ENCODE measurements at regions not wholly inside any gene's neighbourhood (a gene's known extent, or its start where the extent isn't known, plus 50 kb on each side); places are given as distances from the start of the nearest gene placed in this dataset.

DNA sequence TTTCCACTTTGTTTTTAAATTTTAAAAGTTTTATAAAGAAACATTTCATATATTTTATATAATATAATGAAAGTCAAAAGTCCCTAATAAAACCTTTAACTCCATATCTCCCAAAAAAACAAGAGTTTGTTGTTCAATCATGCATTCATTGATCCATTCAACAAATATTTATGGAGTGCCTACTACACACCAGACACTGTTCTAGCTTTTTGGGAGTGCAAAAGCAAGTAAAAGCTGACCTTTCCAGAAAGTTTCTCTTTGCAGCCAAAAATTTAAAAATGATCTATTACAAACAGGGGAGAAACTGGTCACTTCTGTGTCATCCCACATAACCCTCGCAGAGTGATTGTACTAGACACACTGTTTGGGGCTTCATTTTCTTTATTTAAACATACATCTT is 740.0 kb upstream of the TBX3 start:
- Mint-ChIP-seq H3K4me1 (ENCODE audit: unreplicated experiment) (no peaks in the 10 kb centered on the region), H3K9me3 (ENCODE audit: unreplicated experiment) (no peaks in the 10 kb centered on the region), H3K27ac (ENCODE audit: unreplicated experiment) (no peak overlapping the region), H3K4me3 (ENCODE audit: unreplicated experiment) (no peak overlapping the region), H3K27me3 (ENCODE audit: unreplicated experiment) (peaks cover 8% of the 10 kb centered on the region), H3K36me3 (ENCODE audit: unreplicated experiment) (no peaks in the 10 kb centered on the region)
- DNase-seq (ENCODE audit: extremely low spot score, unreplicated experiment): no peak
- TF ChIP-seq, protein P1, sequence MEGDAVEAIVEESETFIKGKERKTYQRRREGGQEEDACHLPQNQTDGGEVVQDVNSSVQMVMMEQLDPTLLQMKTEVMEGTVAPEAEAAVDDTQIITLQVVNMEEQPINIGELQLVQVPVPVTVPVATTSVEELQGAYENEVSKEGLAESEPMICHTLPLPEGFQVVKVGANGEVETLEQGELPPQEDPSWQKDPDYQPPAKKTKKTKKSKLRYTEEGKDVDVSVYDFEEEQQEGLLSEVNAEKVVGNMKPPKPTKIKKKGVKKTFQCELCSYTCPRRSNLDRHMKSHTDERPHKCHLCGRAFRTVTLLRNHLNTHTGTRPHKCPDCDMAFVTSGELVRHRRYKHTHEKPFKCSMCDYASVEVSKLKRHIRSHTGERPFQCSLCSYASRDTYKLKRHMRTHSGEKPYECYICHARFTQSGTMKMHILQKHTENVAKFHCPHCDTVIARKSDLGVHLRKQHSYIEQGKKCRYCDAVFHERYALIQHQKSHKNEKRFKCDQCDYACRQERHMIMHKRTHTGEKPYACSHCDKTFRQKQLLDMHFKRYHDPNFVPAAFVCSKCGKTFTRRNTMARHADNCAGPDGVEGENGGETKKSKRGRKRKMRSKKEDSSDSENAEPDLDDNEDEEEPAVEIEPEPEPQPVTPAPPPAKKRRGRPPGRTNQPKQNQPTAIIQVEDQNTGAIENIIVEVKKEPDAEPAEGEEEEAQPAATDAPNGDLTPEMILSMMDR (IDR thresholded peaks at IDR 0.05): no peak

DNA sequence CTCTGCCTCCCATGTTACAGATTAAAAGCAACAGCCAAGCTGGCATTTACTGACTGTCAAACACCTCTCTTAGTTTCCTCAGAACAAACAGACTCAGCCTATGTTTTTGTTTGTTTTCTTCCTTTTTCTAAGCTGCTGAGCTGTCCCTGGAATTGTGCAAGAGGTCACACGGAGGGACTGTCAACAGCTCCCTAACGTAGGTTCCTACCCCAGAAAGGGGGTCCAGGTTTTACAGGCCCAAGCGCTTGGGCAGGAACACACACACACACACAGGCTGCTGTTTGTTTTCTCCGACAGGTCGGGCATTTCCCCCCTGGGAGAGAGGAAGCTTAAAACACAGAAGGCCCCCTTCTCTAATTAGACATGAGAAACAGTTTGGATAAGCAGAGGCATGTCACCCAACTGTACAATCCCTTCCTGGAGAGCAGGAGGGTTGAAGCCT is 739.6 kb upstream of the TBX3 start:
- Mint-ChIP-seq H3K4me3 (ENCODE audit: unreplicated experiment) (no peak overlapping the region), H3K27ac (ENCODE audit: unreplicated experiment) (no peak overlapping the region)
- TF ChIP-seq, protein P1 (IDR thresholded peaks at IDR 0.05): no peak

DNA sequence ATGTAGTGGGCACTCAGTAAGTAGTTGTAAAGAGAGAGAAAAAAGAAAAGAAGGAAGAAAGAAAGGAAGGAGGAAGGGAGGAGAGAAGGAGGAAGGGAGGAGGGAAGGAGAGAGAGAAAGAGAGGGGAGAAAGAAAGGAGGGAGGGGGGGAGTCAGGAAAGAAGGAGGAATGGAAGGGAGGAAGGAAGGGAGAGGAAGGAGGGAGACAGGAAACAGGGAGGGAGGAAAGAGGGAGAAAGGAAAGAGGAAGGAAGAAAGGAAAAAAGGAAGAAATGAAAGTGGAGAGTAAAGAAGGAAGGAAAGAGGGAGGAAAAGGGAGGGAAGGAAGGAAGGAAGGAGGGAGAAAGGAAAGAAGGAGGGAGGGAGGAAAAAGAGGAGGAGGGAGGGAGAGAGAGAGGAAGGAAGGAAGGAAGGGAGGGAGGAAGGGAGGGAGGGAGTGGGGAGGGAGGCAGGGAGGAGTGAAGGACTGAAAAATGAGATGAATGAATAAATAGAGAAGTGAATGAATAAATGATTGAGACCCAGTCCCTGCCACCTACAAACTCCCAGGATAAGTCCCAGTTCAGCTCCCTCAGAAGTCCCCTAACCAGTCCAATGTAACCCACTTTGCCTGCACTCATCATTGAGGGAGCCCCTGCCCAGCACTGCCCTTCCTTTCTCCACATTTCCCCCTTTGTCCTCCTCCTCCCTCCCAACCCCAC is 739.0 kb upstream of the TBX3 start:
- Mint-ChIP-seq H3K27me3 (ENCODE audit: unreplicated experiment) (peaks cover 12% of the 10 kb centered on the region), H3K36me3 (ENCODE audit: unreplicated experiment) (no peaks in the 10 kb centered on the region), H3K27ac (ENCODE audit: unreplicated experiment) (no peak overlapping the region), H3K9me3 (ENCODE audit: unreplicated experiment) (no peaks in the 10 kb centered on the region), H3K4me1 (ENCODE audit: unreplicated experiment) (no peaks in the 10 kb centered on the region), H3K4me3 (ENCODE audit: unreplicated experiment) (no peak overlapping the region)
- TF ChIP-seq, protein P1 (IDR thresholded peaks at IDR 0.05): no peak
- no peak for DNase-seq (ENCODE audit: extremely low spot score, unreplicated experiment)

More for the DNA sequence above, 739.6 kb upstream of the TBX3 start:
- H3K9me3 Mint-ChIP-seq (ENCODE audit: unreplicated experiment): no peaks in the 10 kb centered on the region
- peaks cover 12% of the 10 kb centered on the region for H3K27me3 Mint-ChIP-seq (ENCODE audit: unreplicated experiment)
- H3K36me3 Mint-ChIP-seq (ENCODE audit: unreplicated experiment): no peaks in the 10 kb centered on the region
- DNase-seq (ENCODE audit: extremely low spot score, unreplicated experiment): no peak
- H3K4me1 Mint-ChIP-seq (ENCODE audit: unreplicated experiment): no peaks in the 10 kb centered on the region

DNA sequence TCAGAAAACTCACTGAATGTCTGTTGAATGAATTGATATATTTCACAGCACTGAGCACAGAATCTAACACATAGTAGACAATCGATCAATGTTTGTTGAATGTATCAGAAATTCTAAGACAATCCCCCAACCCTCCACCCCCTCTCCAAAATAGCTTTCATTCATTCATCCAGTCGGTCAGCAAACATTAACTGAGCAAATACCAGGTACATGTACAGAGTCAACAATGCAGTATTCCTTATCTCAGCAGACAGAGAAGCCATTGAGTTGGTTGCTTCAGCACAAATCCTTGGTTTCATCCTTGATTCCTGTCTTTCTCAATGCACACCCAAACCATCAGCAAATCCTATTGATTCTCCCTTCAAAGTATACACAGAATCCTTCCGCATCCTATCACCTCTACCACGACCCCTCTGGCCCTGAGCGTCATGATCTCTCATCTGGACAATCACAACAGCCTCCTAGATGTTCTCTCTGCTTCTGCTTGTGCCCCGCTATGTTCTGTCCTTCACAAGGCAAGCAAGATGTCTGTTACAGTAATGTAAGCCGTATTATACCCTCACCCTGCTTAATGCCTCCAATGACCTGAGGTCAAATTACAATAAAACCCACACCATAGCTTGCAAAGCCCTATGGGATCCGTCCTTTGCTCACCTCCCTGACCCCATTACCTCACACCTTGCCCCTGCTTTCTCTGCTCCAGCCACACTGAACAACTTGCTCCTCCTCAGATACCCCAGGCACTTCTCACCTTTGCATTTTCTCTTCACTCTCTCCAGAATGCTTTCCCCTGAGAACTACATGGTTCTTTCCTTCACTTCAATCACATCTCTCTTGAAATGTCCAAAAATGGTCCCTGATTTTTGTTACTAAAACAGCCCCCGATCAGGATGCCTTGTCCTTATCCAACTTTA is 738.1 kb upstream of the TBX3 start:
- no peak for DNase-seq (ENCODE audit: extremely low spot score, unreplicated experiment)

More for the DNA sequence above, 738.1 kb upstream of the TBX3 start:
- H3K27ac Mint-ChIP-seq (ENCODE audit: unreplicated experiment): no peak overlapping the region
- H3K27me3 Mint-ChIP-seq (ENCODE audit: unreplicated experiment): peaks cover 12% of the 10 kb centered on the region
- TF ChIP-seq, protein P1 (IDR thresholded peaks at IDR 0.05): no peak
- H3K9me3 Mint-ChIP-seq (ENCODE audit: unreplicated experiment): no peaks in the 10 kb centered on the region
- no peaks in the 10 kb centered on the region for H3K4me1 Mint-ChIP-seq (ENCODE audit: unreplicated experiment)
- H3K4me3 Mint-ChIP-seq (ENCODE audit: unreplicated experiment): no peak overlapping the region
- H3K36me3 Mint-ChIP-seq (ENCODE audit: unreplicated experiment): no peaks in the 10 kb centered on the region
